ENCODE measurements at regions not wholly inside any gene's neighbourhood (a gene's known extent, or its start where the extent isn't known, plus 50 kb on each side); places are given as distances from the start of the nearest gene placed in this dataset.

DNA sequence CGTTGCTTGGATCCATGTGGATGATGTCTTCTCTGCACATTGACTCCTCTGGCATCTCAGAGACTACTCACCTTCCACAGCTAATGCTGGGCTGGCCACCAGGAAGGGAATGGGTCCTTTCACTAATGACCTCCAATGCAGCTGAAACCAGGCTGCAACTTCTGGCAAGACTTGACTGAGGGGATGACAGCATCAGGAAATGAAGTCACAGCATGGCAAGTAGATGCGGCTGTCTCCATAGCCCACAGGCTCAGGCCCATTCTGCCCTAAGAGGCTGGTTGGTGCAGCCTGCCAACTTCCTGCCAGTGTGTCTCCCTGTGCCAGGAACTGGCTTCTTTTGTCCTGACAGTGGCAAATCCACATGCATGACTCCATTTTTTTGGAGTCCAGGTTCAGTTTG, 467.3 kb downstream of the TSHZ3 start:
- TF ChIP-seq NFRKB (IDR thresholded peaks at IDR 0.05) (no peak), FOXA1 (IDR thresholded peaks at IDR 0.05) (no peak), FOXK2 (IDR thresholded peaks at IDR 0.05) (no peak), TARDBP (IDR thresholded peaks at IDR 0.05) (no peak), ELF4 (IDR thresholded peaks at IDR 0.05) (no peak), BHLHE40 (IDR thresholded peaks at IDR 0.05; ENCODE audit: borderline replicate concordance) (no peak), L3MBTL2 (conservative IDR thresholded peaks at IDR 0.05) (no peak), HDGF (IDR thresholded peaks at IDR 0.05; ENCODE audit: borderline replicate concordance) (no peak), ZNF384 (IDR thresholded peaks at IDR 0.05) (no peak), LEF1 (IDR thresholded peaks at IDR 0.05; ENCODE audit: borderline replicate concordance) (no peak), CTBP1 (IDR thresholded peaks at IDR 0.05; ENCODE audit: borderline replicate concordance) (no peak), ARNT (IDR thresholded peaks at IDR 0.05) (no peak), SUZ12 (IDR thresholded peaks at IDR 0.05) (no peak), FOXM1 (IDR thresholded peaks at IDR 0.05; ENCODE audit: borderline replicate concordance) (no peak), SP1 (IDR thresholded peaks at IDR 0.05) (no peak)
- TF ChIP-seq, protein P1, sequence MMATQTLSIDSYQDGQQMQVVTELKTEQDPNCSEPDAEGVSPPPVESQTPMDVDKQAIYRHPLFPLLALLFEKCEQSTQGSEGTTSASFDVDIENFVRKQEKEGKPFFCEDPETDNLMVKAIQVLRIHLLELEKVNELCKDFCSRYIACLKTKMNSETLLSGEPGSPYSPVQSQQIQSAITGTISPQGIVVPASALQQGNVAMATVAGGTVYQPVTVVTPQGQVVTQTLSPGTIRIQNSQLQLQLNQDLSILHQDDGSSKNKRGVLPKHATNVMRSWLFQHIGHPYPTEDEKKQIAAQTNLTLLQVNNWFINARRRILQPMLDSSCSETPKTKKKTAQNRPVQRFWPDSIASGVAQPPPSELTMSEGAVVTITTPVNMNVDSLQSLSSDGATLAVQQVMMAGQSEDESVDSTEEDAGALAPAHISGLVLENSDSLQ (IDR thresholded peaks at IDR 0.05), result no peak
- DNase-seq (ENCODE audit: extremely low spot score), result no peak
- POLR2A ChIA-PET, result no interaction called here
- CTCF ChIA-PET, result no interaction called here

DNA sequence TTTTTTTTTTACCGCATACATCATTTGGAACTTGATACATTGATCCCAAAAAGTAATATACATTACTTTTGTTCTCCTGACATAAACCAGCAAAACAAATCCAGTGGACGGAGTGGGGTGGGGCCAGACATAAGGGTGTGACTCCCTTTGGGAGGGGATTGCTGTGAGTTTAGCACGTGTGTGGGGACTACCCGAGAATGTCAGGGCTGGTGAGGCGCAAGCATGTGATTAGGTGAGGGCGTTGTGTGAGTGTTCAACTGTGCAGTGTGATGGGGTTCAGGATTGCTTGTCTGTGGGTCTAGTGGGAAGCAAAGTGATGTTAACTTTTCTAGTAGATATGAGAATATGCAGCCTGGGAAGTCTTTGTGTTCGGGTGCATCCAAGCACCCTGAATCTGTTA, 468.0 kb downstream of the TSHZ3 start:
- ChIA-PET POLR2A (no interaction called here), CTCF (no interaction called here)
- TF ChIP-seq FOXK2 (IDR thresholded peaks at IDR 0.05) (no peak), TARDBP (IDR thresholded peaks at IDR 0.05) (no peak), HDGF (IDR thresholded peaks at IDR 0.05; ENCODE audit: borderline replicate concordance) (no peak), LEF1 (IDR thresholded peaks at IDR 0.05; ENCODE audit: borderline replicate concordance) (no peak), BHLHE40 (IDR thresholded peaks at IDR 0.05; ENCODE audit: borderline replicate concordance) (no peak), FOXM1 (IDR thresholded peaks at IDR 0.05; ENCODE audit: borderline replicate concordance) (no peak), CTBP1 (IDR thresholded peaks at IDR 0.05; ENCODE audit: borderline replicate concordance) (no peak), L3MBTL2 (conservative IDR thresholded peaks at IDR 0.05) (no peak), NFRKB (IDR thresholded peaks at IDR 0.05) (no peak), ZNF384 (IDR thresholded peaks at IDR 0.05) (no peak), ARNT (IDR thresholded peaks at IDR 0.05) (no peak), FOXA1 (IDR thresholded peaks at IDR 0.05) (no peak), ELF4 (IDR thresholded peaks at IDR 0.05) (no peak), SUZ12 (IDR thresholded peaks at IDR 0.05) (no peak)
- TF ChIP-seq, protein P1 (IDR thresholded peaks at IDR 0.05), result no peak
- no peak for DNase-seq (ENCODE audit: extremely low spot score)

DNA sequence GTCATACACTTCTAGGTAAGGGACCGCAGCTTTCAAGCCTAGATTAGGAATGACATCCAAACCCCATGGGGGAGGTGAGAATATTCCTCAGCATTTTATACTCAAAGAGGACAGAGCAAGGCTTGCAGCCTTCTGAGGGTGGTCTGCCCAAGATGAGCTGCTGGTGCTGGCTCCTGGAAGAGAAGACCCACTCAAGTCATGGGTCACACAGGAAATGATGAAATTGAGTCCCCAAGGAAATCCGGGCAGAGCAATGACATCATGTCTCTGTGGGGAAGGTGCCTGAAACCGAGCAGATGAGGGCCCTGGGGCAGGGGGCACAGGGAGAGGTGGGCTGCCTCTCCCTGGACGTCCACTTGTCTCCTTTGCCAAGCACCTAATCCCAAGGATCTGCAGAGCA, 468.7 kb downstream of the TSHZ3 start:
- CTCF ChIA-PET, result no interaction called here
- POLR2A ChIA-PET, result no interaction called here
- TF ChIP-seq TARDBP (IDR thresholded peaks at IDR 0.05), result no peak
- TF ChIP-seq, protein P1 (IDR thresholded peaks at IDR 0.05), result no peak
- TF ChIP-seq FOXM1 (IDR thresholded peaks at IDR 0.05; ENCODE audit: borderline replicate concordance), result no peak
- TF ChIP-seq ZNF384 (IDR thresholded peaks at IDR 0.05), result no peak
- TF ChIP-seq SP1 (IDR thresholded peaks at IDR 0.05), result no peak
- TF ChIP-seq BHLHE40 (IDR thresholded peaks at IDR 0.05; ENCODE audit: borderline replicate concordance), result no peak
- TF ChIP-seq FOXA1 (IDR thresholded peaks at IDR 0.05), result no peak
- no peak for TF ChIP-seq LEF1 (IDR thresholded peaks at IDR 0.05; ENCODE audit: borderline replicate concordance)
- TF ChIP-seq NFRKB (IDR thresholded peaks at IDR 0.05), result no peak
- TF ChIP-seq ARNT (IDR thresholded peaks at IDR 0.05), result no peak
- no peak for DNase-seq (ENCODE audit: extremely low spot score)

DNA sequence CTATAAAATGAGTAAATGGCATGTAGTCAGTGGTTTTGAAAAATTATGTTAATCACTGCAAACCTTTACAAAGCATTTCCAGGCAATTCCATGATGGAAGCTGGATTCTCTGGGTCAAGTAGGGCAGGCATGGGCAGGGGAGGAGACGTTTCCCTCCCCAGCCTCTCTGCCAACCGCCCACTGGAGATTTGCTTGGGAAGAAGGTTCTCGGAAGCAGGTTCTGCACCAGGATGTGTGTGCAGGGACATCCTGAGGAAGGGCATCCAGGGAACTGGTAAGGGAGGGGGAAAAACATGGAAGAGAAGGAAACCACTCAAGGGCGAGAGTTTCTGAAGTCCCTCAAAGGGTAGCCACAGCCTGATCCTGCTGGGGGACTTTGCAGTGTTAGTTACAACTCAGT, 469.1 kb downstream of the TSHZ3 start:
- ChIA-PET CTCF (no interaction called here), POLR2A (no interaction called here)
- no peak for DNase-seq (ENCODE audit: extremely low spot score)
- no peak for TF ChIP-seq L3MBTL2 (conservative IDR thresholded peaks at IDR 0.05)
- TF ChIP-seq ELF4 (IDR thresholded peaks at IDR 0.05), result no peak
- no peak for TF ChIP-seq SUZ12 (IDR thresholded peaks at IDR 0.05)
- TF ChIP-seq FOXM1 (IDR thresholded peaks at IDR 0.05; ENCODE audit: borderline replicate concordance), result no peak
- no peak for TF ChIP-seq ARNT (IDR thresholded peaks at IDR 0.05)
- no peak for TF ChIP-seq BHLHE40 (IDR thresholded peaks at IDR 0.05; ENCODE audit: borderline replicate concordance)
- TF ChIP-seq HDGF (IDR thresholded peaks at IDR 0.05; ENCODE audit: borderline replicate concordance), result no peak

DNA sequence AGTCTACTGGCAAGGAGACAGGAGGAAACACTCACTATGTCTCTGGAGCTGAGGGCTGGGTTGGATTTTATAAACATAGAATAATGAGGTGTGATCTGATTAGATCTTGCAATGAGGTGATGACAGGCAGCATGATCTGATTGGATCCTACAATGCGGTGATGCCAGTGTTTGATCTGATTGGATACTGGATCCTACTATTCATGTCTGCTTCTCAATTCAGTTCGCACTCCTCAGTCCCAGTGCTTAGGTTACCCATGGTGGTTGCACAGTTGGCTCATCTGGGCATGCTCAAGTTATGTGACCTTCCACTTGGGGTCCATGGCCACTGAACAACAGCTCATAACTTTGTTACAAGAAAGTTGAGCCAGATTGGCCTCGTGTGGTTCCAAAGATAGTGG, 469.5 kb downstream of the TSHZ3 start:
- ChIA-PET POLR2A (no interaction called here), CTCF (no interaction called here)
- TF ChIP-seq BHLHE40 (IDR thresholded peaks at IDR 0.05; ENCODE audit: borderline replicate concordance), result no peak
- no peak for TF ChIP-seq FOXK2 (IDR thresholded peaks at IDR 0.05)
- no peak for TF ChIP-seq FOXA1 (IDR thresholded peaks at IDR 0.05)
- no peak for TF ChIP-seq ZNF384 (IDR thresholded peaks at IDR 0.05)
- TF ChIP-seq HDGF (IDR thresholded peaks at IDR 0.05; ENCODE audit: borderline replicate concordance), result no peak
- TF ChIP-seq, protein P1 (IDR thresholded peaks at IDR 0.05), result no peak
- no peak for TF ChIP-seq ELF4 (IDR thresholded peaks at IDR 0.05)
- no peak for TF ChIP-seq LEF1 (IDR thresholded peaks at IDR 0.05; ENCODE audit: borderline replicate concordance)
- no peak for TF ChIP-seq CTBP1 (IDR thresholded peaks at IDR 0.05; ENCODE audit: borderline replicate concordance)
- TF ChIP-seq NFRKB (IDR thresholded peaks at IDR 0.05), result no peak
- TF ChIP-seq SP1 (IDR thresholded peaks at IDR 0.05), result no peak
- TF ChIP-seq ARNT (IDR thresholded peaks at IDR 0.05), result no peak
- TF ChIP-seq SUZ12 (IDR thresholded peaks at IDR 0.05), result no peak
- TF ChIP-seq FOXM1 (IDR thresholded peaks at IDR 0.05; ENCODE audit: borderline replicate concordance), result no peak
- TF ChIP-seq L3MBTL2 (conservative IDR thresholded peaks at IDR 0.05), result no peak
- TF ChIP-seq TARDBP (IDR thresholded peaks at IDR 0.05), result no peak
- DNase-seq (ENCODE audit: extremely low spot score), result no peak

DNA sequence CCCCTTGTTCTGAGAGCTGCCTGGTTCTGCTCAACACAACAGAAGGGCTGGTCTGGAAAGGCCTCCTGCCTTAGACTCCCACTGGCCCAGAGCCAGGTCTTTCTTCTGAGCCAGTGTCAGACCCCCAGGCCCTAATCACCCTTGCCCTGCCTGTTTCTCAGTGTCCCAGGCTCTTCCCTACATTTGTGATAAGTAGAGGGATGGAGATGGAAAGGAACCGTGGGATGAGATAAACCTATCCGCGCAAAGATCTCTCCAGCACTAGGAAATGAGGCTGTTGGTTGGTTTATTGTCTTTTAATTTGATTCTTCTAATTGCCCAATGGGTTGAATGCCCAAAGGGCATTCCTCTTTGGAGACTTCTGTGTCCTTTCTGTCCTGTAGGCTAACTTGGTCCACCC, 470.0 kb downstream of the TSHZ3 start:
- ChIA-PET CTCF (no interaction called here), POLR2A (no interaction called here)
- no peak for TF ChIP-seq TARDBP (IDR thresholded peaks at IDR 0.05)
- TF ChIP-seq FOXM1 (IDR thresholded peaks at IDR 0.05; ENCODE audit: borderline replicate concordance), result no peak
- no peak for TF ChIP-seq SUZ12 (IDR thresholded peaks at IDR 0.05)
- no peak for TF ChIP-seq CTBP1 (IDR thresholded peaks at IDR 0.05; ENCODE audit: borderline replicate concordance)
- TF ChIP-seq NFRKB (IDR thresholded peaks at IDR 0.05), result no peak
- no peak for DNase-seq (ENCODE audit: extremely low spot score)

Measured in HEK293T (cell line).